Suppressor macrophage treated with lipopolysaccharide for 1 hour (primary cell): ENCODE measurements at regions not wholly inside any gene's neighbourhood (a gene's known extent, or its start where the extent isn't known, plus 50 kb on each side); places are given as distances from the start of the nearest gene placed in this dataset.
"Not testable (repeated sequence)": the region's sequence is repeated elsewhere in the genome, so short reads cannot be mapped to it uniquely, and the experiment has no call there.

ENCODE experiments used
- DNase-seq, 3 donors: peaks; one replicate each; pipeline ENCODE4 v3.0.0-alpha.2; 2020 to 2022

- DNase-seq = no peak
Measured at GRCh38 chrX:75673468-75673867, 111.6 kb downstream of the MAGEE2 start.

- no peak for DNase-seq
Measured at GRCh38 chrX:75655627-75656026, 129.4 kb downstream of the MAGEE2 start.

- no peak for DNase-seq
Measured at GRCh38 chrX:75649829-75650228, 127.0 kb upstream of the ZDHHC15 start.

- DNase-seq = no peak
Measured at GRCh38 chrX:75648803-75649588, 126.2 kb upstream of the ZDHHC15 start.

- DNase-seq = no peak
Measured at GRCh38 chrX:75642811-75643361, 120.0 kb upstream of the ZDHHC15 start.

GRCh38 chrX:75638332-75638731, 115.5 kb upstream of the ZDHHC15 start:
- DNase-seq = no peak

GRCh38 chrX:75625232-75625631, 102.4 kb upstream of the ZDHHC15 start:
- no peak for DNase-seq

- DNase-seq = no peak
Measured at GRCh38 chrX:75623535-75623934, 100.7 kb upstream of the ZDHHC15 start.

- no peak for DNase-seq
Measured at GRCh38 chrX:75609406-75609805, 86.6 kb upstream of the ZDHHC15 start.

- DNase-seq = peak; percentile 0 to 38 (median 18)
Measured at GRCh38 chrX:75603833-75604232, 81.0 kb upstream of the ZDHHC15 start.

- DNase-seq = not testable (repeated sequence)
Measured at GRCh38 chrX:75602022-75602421, 79.2 kb upstream of the ZDHHC15 start.

- DNase-seq = no peak
Measured at GRCh38 chrX:75596178-75596577, 73.3 kb upstream of the ZDHHC15 start.

GRCh38 chrX:75593186-75593585, 70.3 kb upstream of the ZDHHC15 start:
- not testable (repeated sequence) for DNase-seq

GRCh38 chrX:75582511-75582910, 59.7 kb upstream of the ZDHHC15 start:
- no peak for DNase-seq
